HUDEP-2 (cell line): ENCODE measurements at regions not wholly inside any gene's neighbourhood (a gene's known extent, or its start where the extent isn't known, plus 50 kb on each side); places are given as distances from the start of the nearest gene placed in this dataset.
A peak's percentile ranks its signal among the peaks of the same experiment; 100 is the strongest.

Experiments
- DNase-seq, 76 experiments: peaks; one replicate each; lab custom pipeline; 2025; ENCODE audit not compliant: unreplicated experiment in 76 of 76; lab: John Stamatoyannopoulos, UW

- no peak for DNase-seq
Measured at GRCh38 chr5:115469904-115470516, 74.6 kb downstream of the FEM1C start.

- DNase-seq = no peak
Measured at GRCh38 chr5:115467628-115468027, 76.9 kb downstream of the FEM1C start.

- DNase-seq = no peak
Measured at GRCh38 chr5:115465431-115465830, 79.1 kb downstream of the FEM1C start.

- DNase-seq = peak in 62 of 76 experiments; percentile 3 to 85 (median 52)
Measured at GRCh38 chr5:115463983-115464382, 80.6 kb downstream of the FEM1C start.

GRCh38 chr5:115461506-115462290, 82.9 kb downstream of the FEM1C start:
- DNase-seq = peak in 46 of 76 experiments; percentile 2 to 70 (median 23)

GRCh38 chr5:115461093-115461492, 83.5 kb downstream of the FEM1C start:
- DNase-seq = no peak

- DNase-seq = peak in 36 of 76 experiments; percentile 4 to 63 (median 40)
Measured at GRCh38 chr5:115460472-115460871, 84.1 kb downstream of the FEM1C start.

GRCh38 chr5:115459855-115460341, 84.7 kb downstream of the FEM1C start:
- no peak for DNase-seq

GRCh38 chr5:115458416-115458815, 86.2 kb downstream of the FEM1C start:
- no peak for DNase-seq

GRCh38 chr5:115458003-115458409, 86.6 kb downstream of the FEM1C start:
- no peak for DNase-seq

- DNase-seq = no peak
Measured at GRCh38 chr5:115457571-115457970, 87.0 kb downstream of the FEM1C start.

GRCh38 chr5:115456539-115457040, 88.0 kb downstream of the FEM1C start:
- DNase-seq = no peak

- no peak for DNase-seq
Measured at GRCh38 chr5:115456056-115456455, 88.5 kb downstream of the FEM1C start.

GRCh38 chr5:115455301-115455707, 89.3 kb downstream of the FEM1C start:
- DNase-seq = peak in 1 of 76 experiments; percentile 12

GRCh38 chr5:115453391-115454095, 91.0 kb downstream of the FEM1C start:
- no peak for DNase-seq

GRCh38 chr5:115452536-115453235, 91.9 kb downstream of the FEM1C start:
- no peak for DNase-seq

GRCh38 chr5:115452083-115452482, 92.5 kb downstream of the FEM1C start:
- DNase-seq = no peak

- DNase-seq = no peak
Measured at GRCh38 chr5:115450741-115451140, 93.8 kb downstream of the FEM1C start.

GRCh38 chr5:115448630-115449029, 95.9 kb downstream of the FEM1C start:
- DNase-seq = peak in 2 of 76 experiments; percentile 6 to 22

- no peak for DNase-seq
Measured at GRCh38 chr5:115440782-115441451, 103.7 kb downstream of the FEM1C start.
